GM18909 (cell line): ENCODE measurements at regions not wholly inside any gene's neighbourhood (a gene's known extent, or its start where the extent isn't known, plus 50 kb on each side); places are given as distances from the start of the nearest gene placed in this dataset.
A peak's percentile ranks its signal among the peaks of the same experiment; 100 is the strongest.
"Not testable (repeated sequence)": the region's sequence is repeated elsewhere in the genome, so short reads cannot be mapped to it uniquely, and the experiment has no call there.

Experiments
- ATAC-seq: cut with Tn5 transposase; IDR thresholded peaks from one replicate; pipeline ENCODE4 v1.9.1; 2021; ENCODE audit warnings: mild to moderate bottlenecking; ENCODE audit not compliant: unreplicated experiment, poor library complexity

GRCh38 chr10:9273126-9273833, 1218.8 kb downstream of the GATA3 start:
- not testable (repeated sequence) for ATAC-seq

- ATAC-seq: no peak
Observed at GRCh38 chr10:9274206-9274755, 1219.8 kb downstream of the GATA3 start.

GRCh38 chr10:9275861-9276260, 1221.4 kb downstream of the GATA3 start:
- ATAC-seq: no peak

GRCh38 chr10:9285690-9286089, 1231.2 kb downstream of the GATA3 start:
- ATAC-seq: no peak

- ATAC-seq: no peak
Observed at GRCh38 chr10:9289811-9290210, 1235.3 kb downstream of the GATA3 start.

- no peak for ATAC-seq
Observed at GRCh38 chr10:9291081-9291480, 1236.6 kb downstream of the GATA3 start.

- no peak for ATAC-seq
Observed at GRCh38 chr10:9294132-9294663, 1239.7 kb downstream of the GATA3 start.

- ATAC-seq: peak; percentile 89
Observed at GRCh38 chr10:9294865-9295264, 1240.4 kb downstream of the GATA3 start.

- no peak for ATAC-seq
Observed at GRCh38 chr10:9296190-9296589, 1241.7 kb downstream of the GATA3 start.

- no peak for ATAC-seq
Observed at GRCh38 chr10:9297580-9297979, 1243.1 kb downstream of the GATA3 start.

- ATAC-seq: no peak
Observed at GRCh38 chr10:9299966-9300365, 1245.5 kb downstream of the GATA3 start.

GRCh38 chr10:9301148-9301547, 1246.7 kb downstream of the GATA3 start:
- no peak for ATAC-seq

GRCh38 chr10:9301554-9301953, 1247.1 kb downstream of the GATA3 start:
- ATAC-seq: no peak

GRCh38 chr10:9302140-9302746, 1247.8 kb downstream of the GATA3 start:
- no peak for ATAC-seq

GRCh38 chr10:9305018-9305655, 1250.6 kb downstream of the GATA3 start:
- ATAC-seq: no peak

- no peak for ATAC-seq
Observed at GRCh38 chr10:9311702-9312499, 1257.4 kb downstream of the GATA3 start.

- ATAC-seq: no peak
Observed at GRCh38 chr10:9315292-9315691, 1260.8 kb downstream of the GATA3 start.

GRCh38 chr10:9331583-9332008, 1277.1 kb downstream of the GATA3 start:
- ATAC-seq: peak; percentile 80

- no peak for ATAC-seq
Observed at GRCh38 chr10:9334270-9334669, 1279.8 kb downstream of the GATA3 start.

- no peak for ATAC-seq
Observed at GRCh38 chr10:9339716-9340115, 1285.2 kb downstream of the GATA3 start.
